ENCODE measurements at regions not wholly inside any gene's neighbourhood (a gene's known extent, or its start where the extent isn't known, plus 50 kb on each side); places are given as distances from the start of the nearest gene placed in this dataset.
"Not testable (repeated sequence)": the region's sequence is repeated elsewhere in the genome, so short reads cannot be mapped to it uniquely, and the experiment has no call there.

- not testable (repeated sequence) for DNase-seq
Measured at GRCh38 chr1:95167503-95167902, 50.3 kb downstream of the TLCD4 start.

GRCh38 chr1:95168028-95168427, 50.9 kb downstream of the TLCD4 start:
- DNase-seq, result no peak

- DNase-seq, result no peak
Measured at GRCh38 chr1:95168761-95169351, 51.7 kb downstream of the TLCD4 start.

- DNase-seq, result no peak
Measured at GRCh38 chr1:95169548-95169947, 52.4 kb downstream of the TLCD4 start.

- DNase-seq, result no peak
Measured at GRCh38 chr1:95171270-95172245, 54.4 kb downstream of the TLCD4 start.

GRCh38 chr1:95176861-95177260, 57.1 kb upstream of the RWDD3 start:
- DNase-seq, result no peak

GRCh38 chr1:95179205-95179986, 54.6 kb upstream of the RWDD3 start:
- no peak for DNase-seq

- DNase-seq, result no peak
Measured at GRCh38 chr1:95180371-95180770, 53.6 kb upstream of the RWDD3 start.

- DNase-seq, result no peak
Measured at GRCh38 chr1:95181096-95181495, 52.9 kb upstream of the RWDD3 start.

GRCh38 chr1:95183952-95184351, 50.1 kb upstream of the RWDD3 start:
- DNase-seq, result peak; percentile 15

Data from muscle of arm (tissue), 1 donor.